ENCODE measurements at regions not wholly inside any gene's neighbourhood (a gene's known extent, or its start where the extent isn't known, plus 50 kb on each side); places are given as distances from the start of the nearest gene placed in this dataset.

DNA sequence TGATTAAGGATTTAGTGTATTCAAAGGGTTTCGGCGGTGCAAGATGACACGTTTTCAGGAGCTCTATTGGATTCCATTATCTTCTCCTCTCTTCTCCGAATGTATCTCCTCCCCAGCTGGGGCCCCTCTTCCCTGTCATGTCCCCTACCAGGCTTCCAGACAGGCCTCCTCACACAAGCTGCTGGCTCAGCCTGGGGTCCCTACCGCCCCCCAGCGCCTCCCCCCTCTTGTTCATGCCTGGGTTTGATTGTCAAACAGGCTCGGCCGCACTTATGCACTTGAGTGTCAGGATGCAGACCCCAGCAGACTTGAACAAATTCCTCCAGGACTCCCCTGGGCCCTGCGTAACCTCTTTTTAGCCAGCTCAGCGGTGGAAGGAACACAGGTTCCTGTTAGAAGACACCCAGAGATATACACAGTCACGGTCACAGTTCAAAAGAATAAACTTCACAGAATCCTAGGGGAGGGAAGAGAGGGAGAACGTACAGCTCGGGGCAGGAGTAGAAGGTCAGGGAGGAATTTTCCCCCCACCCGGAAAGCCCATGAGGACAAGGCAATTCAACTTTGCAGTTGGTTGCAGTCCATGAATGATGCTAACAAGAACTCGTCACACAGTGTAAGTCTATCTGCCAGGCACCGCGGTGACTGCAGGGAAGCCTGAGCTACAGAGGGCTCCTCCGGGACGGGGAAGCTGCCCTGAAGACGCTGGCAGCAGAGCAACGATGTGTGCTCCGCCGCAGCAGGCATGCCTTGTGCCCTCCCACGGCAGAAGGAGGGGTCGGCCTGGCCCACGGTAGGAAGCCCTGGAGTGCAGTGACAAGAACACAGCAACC, 560.0 kb downstream of the BNC2 start:
- intact Hi-C loops (cut with micrococcal nuclease) = no loop called here
- no peak for TF ChIP-seq EZH2phosphoT487 (IDR thresholded peaks at IDR 0.05; ENCODE audit: borderline replicate concordance)
- TF ChIP-seq, protein P1, sequence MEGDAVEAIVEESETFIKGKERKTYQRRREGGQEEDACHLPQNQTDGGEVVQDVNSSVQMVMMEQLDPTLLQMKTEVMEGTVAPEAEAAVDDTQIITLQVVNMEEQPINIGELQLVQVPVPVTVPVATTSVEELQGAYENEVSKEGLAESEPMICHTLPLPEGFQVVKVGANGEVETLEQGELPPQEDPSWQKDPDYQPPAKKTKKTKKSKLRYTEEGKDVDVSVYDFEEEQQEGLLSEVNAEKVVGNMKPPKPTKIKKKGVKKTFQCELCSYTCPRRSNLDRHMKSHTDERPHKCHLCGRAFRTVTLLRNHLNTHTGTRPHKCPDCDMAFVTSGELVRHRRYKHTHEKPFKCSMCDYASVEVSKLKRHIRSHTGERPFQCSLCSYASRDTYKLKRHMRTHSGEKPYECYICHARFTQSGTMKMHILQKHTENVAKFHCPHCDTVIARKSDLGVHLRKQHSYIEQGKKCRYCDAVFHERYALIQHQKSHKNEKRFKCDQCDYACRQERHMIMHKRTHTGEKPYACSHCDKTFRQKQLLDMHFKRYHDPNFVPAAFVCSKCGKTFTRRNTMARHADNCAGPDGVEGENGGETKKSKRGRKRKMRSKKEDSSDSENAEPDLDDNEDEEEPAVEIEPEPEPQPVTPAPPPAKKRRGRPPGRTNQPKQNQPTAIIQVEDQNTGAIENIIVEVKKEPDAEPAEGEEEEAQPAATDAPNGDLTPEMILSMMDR (IDR thresholded peaks at IDR 0.05 in 2 of 3, conservative IDR thresholded peaks at IDR 0.05 in 1 of 3; ENCODE audit: borderline replicate concordance in 1 of 3, insufficient read depth in 1 of 3, low read depth in 2 of 3, low read length in 2 of 3) = no peak
- CTCF ChIA-PET = no interaction called here
- no peak overlapping the region for H3K4me2 ChIP-seq (ENCODE audit: low read length)
- ATAC-seq (no peak), DNase-seq (ENCODE audit: low read depth, low spot score) (no peak)
- RAD21 ChIA-PET (ENCODE audit: low non-redundant PET in 1 of 2, low total read pairs in 2 of 2, uncharacterized antibody in 2 of 2, unreplicated experiment in 2 of 2) = no interaction called here
- H3K4me1 ChIP-seq (ENCODE audit: control insufficient read depth in 1 of 2, insufficient read depth in 2 of 2, low read length in 2 of 2) = no peaks in the 10 kb centered on the region
- no TSS peak for BruUV-seq (replicated peaks)
- H3K36me3 ChIP-seq (ENCODE audit: control insufficient read depth in 1 of 2, insufficient read depth in 2 of 2, low read length in 2 of 2) = no peaks in the 10 kb centered on the region
- POLR2A ChIA-PET = no interaction called here
- H3K9me3 ChIP-seq (ENCODE audit: control insufficient read depth in 1 of 2, insufficient read depth in 1 of 2, low read depth in 1 of 2, low read length in 2 of 2) = no peaks in the 10 kb centered on the region
- peaks cover 18% of the 10 kb centered on the region for H3K27me3 ChIP-seq (ENCODE audit: insufficient read depth, low read length)
- no peaks in the 10 kb centered on the region for H3K79me2 ChIP-seq (ENCODE audit: insufficient read depth, low read length)
- H3K4me3 ChIP-seq (replicated peaks in 1 of 2; ENCODE audit: low read depth in 1 of 2, low read length in 2 of 2) = no peak overlapping the region
- H4K20me1 ChIP-seq (ENCODE audit: insufficient read depth) = no peaks in the 10 kb centered on the region
- no peaks in the 10 kb centered on the region for H3K9me2 ChIP-seq (ENCODE audit: insufficient read depth)
- H3K27ac ChIP-seq (ENCODE audit: low read depth, low read length) = no peak overlapping the region
- H3K9ac ChIP-seq (ENCODE audit: low read length) = no peak overlapping the region
- no peak overlapping the region for H2AFZ ChIP-seq (ENCODE audit: low read depth, low read length, poor library complexity, severe bottlenecking)

DNA sequence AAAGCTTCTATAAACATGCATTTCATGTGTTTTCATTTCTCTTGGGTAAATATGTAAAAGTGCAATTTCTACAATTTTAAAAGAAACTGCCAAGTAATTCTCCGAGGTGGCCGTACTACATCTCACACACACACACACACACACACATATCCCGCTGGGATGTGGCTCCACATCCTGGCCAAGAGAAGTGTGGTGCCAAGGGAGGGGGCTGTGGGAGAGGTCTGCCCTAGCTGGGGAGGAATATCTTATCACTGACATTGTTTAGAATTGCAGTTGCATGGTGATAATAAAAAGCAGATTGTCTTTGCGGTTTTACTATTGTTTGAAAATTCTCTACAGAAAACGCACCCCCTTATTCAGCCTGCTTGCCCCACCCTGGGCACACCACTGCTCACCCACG, 558.4 kb downstream of the BNC2 start:
- Histone ChIP-seq H3K36me3 (ENCODE audit: control insufficient read depth in 1 of 2, insufficient read depth in 2 of 2, low read length in 2 of 2) (no peaks in the 10 kb centered on the region), H3K4me2 (ENCODE audit: low read length) (no peak overlapping the region), H3K9me3 (ENCODE audit: control insufficient read depth in 1 of 2, insufficient read depth in 1 of 2, low read depth in 1 of 2, low read length in 2 of 2) (no peaks in the 10 kb centered on the region), H3K9me2 (ENCODE audit: insufficient read depth) (no peaks in the 10 kb centered on the region), H3K9ac (ENCODE audit: low read length) (no peak overlapping the region), H4K20me1 (ENCODE audit: insufficient read depth) (no peaks in the 10 kb centered on the region), H3K4me1 (ENCODE audit: control insufficient read depth in 1 of 2, insufficient read depth in 2 of 2, low read length in 2 of 2) (no peaks in the 10 kb centered on the region), H3K27ac (ENCODE audit: low read depth, low read length) (no peak overlapping the region), H3K79me2 (ENCODE audit: insufficient read depth, low read length) (no peaks in the 10 kb centered on the region), H3K4me3 (replicated peaks in 1 of 2; ENCODE audit: low read depth in 1 of 2, low read length in 2 of 2) (no peak overlapping the region), H3K27me3 (ENCODE audit: insufficient read depth, low read length) (peaks cover 8% of the 10 kb centered on the region), H2AFZ (ENCODE audit: low read depth, low read length, poor library complexity, severe bottlenecking) (no peak overlapping the region)
- no peak for TF ChIP-seq ZFX (IDR thresholded peaks at IDR 0.05)
- TF ChIP-seq SP1 (IDR thresholded peaks at IDR 0.05; ENCODE audit: low read depth) = no peak
- TF ChIP-seq FOSL1 (IDR thresholded peaks at IDR 0.05; ENCODE audit: low read depth) = no peak
- TF ChIP-seq, protein P2, sequence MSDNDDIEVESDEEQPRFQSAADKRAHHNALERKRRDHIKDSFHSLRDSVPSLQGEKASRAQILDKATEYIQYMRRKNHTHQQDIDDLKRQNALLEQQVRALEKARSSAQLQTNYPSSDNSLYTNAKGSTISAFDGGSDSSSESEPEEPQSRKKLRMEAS (IDR thresholded peaks at IDR 0.05) = no peak
- TF ChIP-seq, protein P3, sequence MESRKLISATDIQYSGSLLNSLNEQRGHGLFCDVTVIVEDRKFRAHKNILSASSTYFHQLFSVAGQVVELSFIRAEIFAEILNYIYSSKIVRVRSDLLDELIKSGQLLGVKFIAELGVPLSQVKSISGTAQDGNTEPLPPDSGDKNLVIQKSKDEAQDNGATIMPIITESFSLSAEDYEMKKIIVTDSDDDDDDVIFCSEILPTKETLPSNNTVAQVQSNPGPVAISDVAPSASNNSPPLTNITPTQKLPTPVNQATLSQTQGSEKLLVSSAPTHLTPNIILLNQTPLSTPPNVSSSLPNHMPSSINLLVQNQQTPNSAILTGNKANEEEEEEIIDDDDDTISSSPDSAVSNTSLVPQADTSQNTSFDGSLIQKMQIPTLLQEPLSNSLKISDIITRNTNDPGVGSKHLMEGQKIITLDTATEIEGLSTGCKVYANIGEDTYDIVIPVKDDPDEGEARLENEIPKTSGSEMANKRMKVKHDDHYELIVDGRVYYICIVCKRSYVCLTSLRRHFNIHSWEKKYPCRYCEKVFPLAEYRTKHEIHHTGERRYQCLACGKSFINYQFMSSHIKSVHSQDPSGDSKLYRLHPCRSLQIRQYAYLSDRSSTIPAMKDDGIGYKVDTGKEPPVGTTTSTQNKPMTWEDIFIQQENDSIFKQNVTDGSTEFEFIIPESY (IDR thresholded peaks at IDR 0.05; ENCODE audit: extremely low read depth, insufficient replicate concordance, low read length) = no peak
- TF ChIP-seq EGR1 (IDR thresholded peaks at IDR 0.05; ENCODE audit: low read depth) = no peak
- TF ChIP-seq EZH2 (IDR thresholded peaks at IDR 0.05) = no peak
- RAD21 ChIA-PET (ENCODE audit: low non-redundant PET in 1 of 2, low total read pairs in 2 of 2, uncharacterized antibody in 2 of 2, unreplicated experiment in 2 of 2) = no interaction called here
- CTCF ChIA-PET = no interaction called here
- no peak for DNase-seq (ENCODE audit: low read depth, low spot score)
- intact Hi-C loops (cut with micrococcal nuclease) = no loop called here
- POLR2A ChIA-PET = no interaction called here
- ATAC-seq = no peak
- BruUV-seq (replicated peaks) = no TSS peak
